Astrocyte of the spinal cord (primary cell): ENCODE measurements at regions not wholly inside any gene's neighbourhood (a gene's known extent, or its start where the extent isn't known, plus 50 kb on each side); places are given as distances from the start of the nearest gene placed in this dataset.
"Not testable (repeated sequence)": the region's sequence is repeated elsewhere in the genome, so short reads cannot be mapped to it uniquely, and the experiment has no call there.

Experiments
- DNase-seq: peaks from one replicate; pipeline ENCODE4 v3.0.0; 2011; ENCODE audit warnings: low read depth, low spot score
- H3K4me3 ChIP-seq: 2 replicates; pipeline ENCODE4 v1.5.1; 2011; ENCODE audit warnings: low read depth, mild to moderate bottlenecking, low read length, moderate library complexity
- CTCF ChIP-seq: IDR thresholded peaks from 2 replicates; pipeline ENCODE4 v1.5.1; 2012; ENCODE audit warnings: low read depth, mild to moderate bottlenecking, low read length, inconsistent platforms
- in situ Hi-C: cut with HindIII; loops from 2 replicates; pipeline ENCODE4 v1.10.0; 2017; ENCODE audit warnings: low sequenced_read_pairs

- in situ Hi-C loops, result no loop called here
- TF ChIP-seq CTCF, result no peak
- no peak for DNase-seq
- H3K4me3 ChIP-seq, result no peak overlapping the region
Observed at GRCh38 chr4:59759082-59759825, 1440.9 kb upstream of the ADGRL3 start.

DNA sequence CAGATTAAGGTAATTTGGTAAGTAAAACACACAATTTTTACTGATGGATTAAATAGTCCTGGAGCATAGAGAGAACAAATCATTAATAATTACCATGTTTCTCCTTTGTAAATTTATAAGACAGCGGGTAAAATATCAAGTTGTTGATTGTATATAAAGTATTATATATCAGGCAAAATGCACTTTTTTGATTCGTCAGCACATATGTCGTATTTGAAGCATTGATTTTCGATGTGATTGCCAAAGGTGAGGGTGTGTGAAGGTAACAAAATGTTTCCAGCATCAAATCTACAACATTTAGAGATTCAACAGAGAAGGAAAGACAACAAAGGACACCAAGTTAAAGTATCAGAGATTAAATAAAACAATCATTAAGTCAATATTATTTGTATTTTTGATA is 1437.8 kb upstream of the ADGRL3 start:
- H3K4me3 ChIP-seq, result no peak overlapping the region
- no peak for DNase-seq
- in situ Hi-C loops, result no loop called here
- TF ChIP-seq CTCF, result no peak

GRCh38 chr4:59770601-59771264 is 1429.4 kb upstream of the ADGRL3 start:
- no peak for DNase-seq
- in situ Hi-C loops, result no loop called here
- H3K4me3 ChIP-seq, result no peak overlapping the region
- no peak for TF ChIP-seq CTCF

GRCh38 chr4:59772641-59773139 is 1427.4 kb upstream of the ADGRL3 start:
- in situ Hi-C loops, result no loop called here
- DNase-seq, result no peak
- no peak overlapping the region for H3K4me3 ChIP-seq
- no peak for TF ChIP-seq CTCF

GRCh38 chr4:59780271-59780670 is 1419.9 kb upstream of the ADGRL3 start:
- DNase-seq, H3K4me3 ChIP-seq, in situ Hi-C loops: not testable (repeated sequence)

DNA sequence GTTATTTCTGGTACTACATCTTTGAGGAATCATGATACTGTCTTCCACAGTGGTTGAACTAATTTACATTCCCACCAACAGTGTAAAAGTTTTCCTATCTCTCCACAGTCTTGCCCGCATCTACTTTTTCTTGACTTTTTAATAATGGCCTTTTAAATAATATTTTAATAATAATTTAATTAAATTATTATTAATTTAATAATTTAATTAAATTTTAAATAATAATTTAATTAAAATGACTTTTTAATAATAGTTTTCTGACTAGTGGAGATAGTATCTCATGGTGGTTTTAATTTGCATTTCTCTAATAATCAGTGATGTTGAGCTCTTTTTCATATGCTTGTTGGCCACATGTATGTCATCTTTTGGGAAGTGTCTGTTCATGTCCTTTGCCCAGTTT is 1395.0 kb upstream of the ADGRL3 start:
- no peak overlapping the region for H3K4me3 ChIP-seq
- in situ Hi-C loops, result no loop called here
- no peak for TF ChIP-seq CTCF
- no peak for DNase-seq

- in situ Hi-C loops, result no loop called here
- no peak for DNase-seq
- no peak overlapping the region for H3K4me3 ChIP-seq
- TF ChIP-seq CTCF, result no peak
Observed at GRCh38 chr4:59814402-59815010, 1385.6 kb upstream of the ADGRL3 start.
